DOHH2 (cell line): ENCODE measurements at regions not wholly inside any gene's neighbourhood (a gene's known extent, or its start where the extent isn't known, plus 50 kb on each side); places are given as distances from the start of the nearest gene placed in this dataset.

Source experiments
- CTCF ChIP-seq: fragments of 200-600 bp; sonication (generic); IDR thresholded peaks from one replicate; pipeline ENCODE4 v1.5.1; 2014; ENCODE audit warnings: antibody characterized with exemption, mild to moderate bottlenecking, low read depth, low read length; ENCODE audit not compliant: poor library complexity, severe bottlenecking
- EZH2phosphoT487 ChIP-seq: fragments of 200-600 bp; sonication (generic); IDR thresholded peaks from 2 replicates; pipeline ENCODE4 v1.6.1; 2017; ENCODE audit warnings: borderline replicate concordance, mild to moderate bottlenecking, antibody characterized with exemption, low read length, moderate library complexity, mixed read lengths

GRCh38 chr3:178930116-178930515, 141.5 kb downstream of the ZMAT3 start:
- TF ChIP-seq CTCF (no peak), EZH2phosphoT487 (no peak)
